ENCODE measurements at regions not wholly inside any gene's neighbourhood (a gene's known extent, or its start where the extent isn't known, plus 50 kb on each side); places are given as distances from the start of the nearest gene placed in this dataset.

GRCh38 chr11:33543823-33544222, 156.8 kb downstream of the C11orf91 start:
- no peak for TF ChIP-seq EZH2 (IDR thresholded peaks at IDR 0.05; ENCODE audit: borderline replicate concordance, low read length)
- TF ChIP-seq, protein P1, sequence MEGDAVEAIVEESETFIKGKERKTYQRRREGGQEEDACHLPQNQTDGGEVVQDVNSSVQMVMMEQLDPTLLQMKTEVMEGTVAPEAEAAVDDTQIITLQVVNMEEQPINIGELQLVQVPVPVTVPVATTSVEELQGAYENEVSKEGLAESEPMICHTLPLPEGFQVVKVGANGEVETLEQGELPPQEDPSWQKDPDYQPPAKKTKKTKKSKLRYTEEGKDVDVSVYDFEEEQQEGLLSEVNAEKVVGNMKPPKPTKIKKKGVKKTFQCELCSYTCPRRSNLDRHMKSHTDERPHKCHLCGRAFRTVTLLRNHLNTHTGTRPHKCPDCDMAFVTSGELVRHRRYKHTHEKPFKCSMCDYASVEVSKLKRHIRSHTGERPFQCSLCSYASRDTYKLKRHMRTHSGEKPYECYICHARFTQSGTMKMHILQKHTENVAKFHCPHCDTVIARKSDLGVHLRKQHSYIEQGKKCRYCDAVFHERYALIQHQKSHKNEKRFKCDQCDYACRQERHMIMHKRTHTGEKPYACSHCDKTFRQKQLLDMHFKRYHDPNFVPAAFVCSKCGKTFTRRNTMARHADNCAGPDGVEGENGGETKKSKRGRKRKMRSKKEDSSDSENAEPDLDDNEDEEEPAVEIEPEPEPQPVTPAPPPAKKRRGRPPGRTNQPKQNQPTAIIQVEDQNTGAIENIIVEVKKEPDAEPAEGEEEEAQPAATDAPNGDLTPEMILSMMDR (conservative IDR thresholded peaks at IDR 0.05 in 1 of 2, IDR thresholded peaks at IDR 0.05 in 1 of 2; ENCODE audit: extremely low read depth in 1 of 2, insufficient read depth in 1 of 2, low read depth in 1 of 2, low read length in 2 of 2): no peak

All from mammary epithelial cell (primary cell).